ENCODE measurements at regions not wholly inside any gene's neighbourhood (a gene's known extent, or its start where the extent isn't known, plus 50 kb on each side); places are given as distances from the start of the nearest gene placed in this dataset.
"Not testable (repeated sequence)": the region's sequence is repeated elsewhere in the genome, so short reads cannot be mapped to it uniquely, and the experiment has no call there.

DNA sequence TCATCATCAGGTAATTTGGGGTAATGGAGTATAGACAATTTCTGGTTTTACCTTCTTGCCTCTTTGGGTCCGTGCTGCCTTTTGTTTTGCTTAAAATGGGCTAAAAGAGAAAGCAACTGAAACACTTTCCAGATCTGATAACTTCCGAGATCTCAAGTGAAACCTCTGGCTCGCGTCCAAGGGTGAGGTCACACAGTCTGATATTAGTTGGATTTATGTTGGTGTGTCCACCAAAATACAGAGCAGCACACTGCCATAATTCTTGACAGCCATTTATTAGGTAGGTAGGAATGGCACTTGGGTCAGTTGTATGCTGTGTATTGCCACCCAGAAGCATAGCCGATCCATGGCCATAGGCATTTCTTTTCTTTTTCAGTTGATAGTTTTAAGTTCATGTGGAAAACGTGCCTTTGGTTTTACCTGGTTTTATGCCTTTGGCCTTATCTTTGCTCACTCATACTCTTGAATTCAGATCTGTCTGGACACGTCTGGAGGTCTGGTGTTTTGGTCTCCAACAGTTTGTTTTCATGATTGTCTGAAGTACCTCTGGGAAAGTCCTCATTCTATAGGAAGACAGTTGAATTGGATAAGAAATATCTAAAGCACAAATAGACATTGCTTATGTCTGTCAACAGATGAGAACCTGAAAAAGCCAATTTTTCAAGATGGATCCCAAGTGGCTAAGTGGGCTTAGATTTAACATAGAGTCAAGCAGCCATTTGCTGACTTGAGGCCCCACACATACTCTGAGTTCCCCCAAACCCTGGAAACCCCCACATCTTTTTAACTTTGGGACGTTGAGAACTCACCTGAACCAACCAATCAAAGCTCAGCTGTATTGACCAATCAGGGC lies 320.8 kb downstream of the SOX4 start:
- peak; percentile 54 for DNase-seq

DNA sequence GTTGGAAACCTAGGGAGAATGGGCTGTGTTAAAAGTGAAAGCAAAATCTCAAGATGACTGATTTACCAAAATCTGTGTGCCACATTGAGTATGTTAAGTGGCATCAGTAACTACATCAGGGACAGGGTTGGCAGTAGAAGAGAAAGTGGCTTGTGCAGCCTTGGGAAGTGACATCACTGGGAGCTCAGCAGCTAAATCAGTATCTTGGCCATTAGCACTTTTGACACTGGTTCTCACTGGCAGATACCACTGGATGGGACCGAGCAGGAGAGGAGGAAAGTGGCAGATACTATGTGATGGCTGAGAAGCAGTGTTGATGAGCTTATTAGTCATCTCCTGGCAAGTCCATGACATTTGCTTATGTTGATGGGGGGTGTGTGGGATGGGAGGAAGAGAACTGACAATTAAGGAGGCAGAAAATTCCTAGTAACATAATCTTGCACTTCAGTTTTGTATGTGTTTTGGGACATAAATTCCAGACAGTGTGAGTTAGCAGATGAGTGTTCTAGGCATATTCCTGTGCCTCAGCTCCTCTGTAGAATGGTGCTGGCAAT lies 322.2 kb downstream of the SOX4 start:
- no peak for DNase-seq

DNA sequence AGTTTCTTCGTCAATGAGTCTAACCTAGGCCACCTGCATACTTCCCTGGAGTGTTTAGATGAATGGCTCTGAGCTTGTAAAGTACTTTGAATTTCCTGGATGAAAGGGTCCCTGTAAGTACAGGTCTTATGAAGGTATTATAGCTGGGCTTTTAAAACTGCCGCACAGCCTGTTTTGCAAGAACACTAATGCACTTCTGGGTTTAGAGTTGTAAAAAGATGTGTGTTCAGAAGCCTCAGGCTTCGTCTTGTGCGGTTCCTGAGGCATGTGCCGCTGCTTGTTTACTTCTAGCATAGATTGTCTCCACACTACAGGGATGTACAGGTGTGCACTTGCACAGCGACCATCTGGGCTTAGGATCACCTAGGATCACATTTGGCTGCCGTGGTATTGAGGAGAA lies 324.5 kb downstream of the SOX4 start:
- DNase-seq = no peak

DNA sequence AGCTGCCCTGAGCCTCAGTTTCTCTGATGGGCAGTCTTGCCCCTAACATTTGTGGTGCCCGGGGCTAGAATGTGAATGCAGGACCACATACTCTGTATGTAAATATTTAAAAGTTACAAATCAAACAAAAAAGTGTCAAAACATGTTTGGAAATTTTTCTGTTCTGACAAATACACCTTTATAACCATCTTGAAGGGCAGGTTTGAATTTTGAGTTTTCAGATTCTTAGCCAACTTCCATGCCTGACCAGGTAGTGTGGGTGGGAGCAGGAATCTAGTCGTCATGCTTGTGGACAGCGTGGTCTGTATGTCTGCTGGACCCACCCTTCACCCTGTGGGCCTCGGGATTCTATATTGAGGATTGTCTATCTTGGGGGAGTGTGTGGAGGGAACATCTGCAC lies 325.1 kb downstream of the SOX4 start:
- no peak for DNase-seq

- no peak for DNase-seq
Measured at GRCh38 chr6:21922086-21922485, 328.5 kb downstream of the SOX4 start.

DNA sequence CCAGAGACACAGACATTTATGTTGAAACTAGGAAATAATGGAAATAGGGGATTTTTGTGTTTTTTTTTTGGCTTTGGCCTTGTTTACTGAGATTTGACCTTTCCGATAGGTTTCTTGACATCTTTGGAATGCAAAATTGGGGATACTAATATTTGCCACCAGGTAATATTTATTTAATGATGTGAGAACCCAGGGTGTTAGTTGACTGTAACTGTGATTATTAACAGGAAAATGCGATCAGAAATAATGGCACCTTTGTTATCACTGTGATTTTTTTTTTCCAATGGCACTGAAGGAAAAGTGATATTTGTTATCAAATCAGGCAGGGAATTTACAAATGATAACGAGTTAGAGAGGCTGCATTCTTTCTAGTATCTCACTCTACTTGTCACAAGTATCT lies 330.5 kb downstream of the SOX4 start:
- no peak for DNase-seq

- DNase-seq = no peak
Measured at GRCh38 chr6:21928827-21929226, 335.3 kb downstream of the SOX4 start.

GRCh38 chr6:21931641-21932335 lies 338.2 kb downstream of the SOX4 start:
- no peak for DNase-seq

- no peak for DNase-seq
Measured at GRCh38 chr6:21933351-21933750, 339.8 kb downstream of the SOX4 start.

- DNase-seq = no peak
Measured at GRCh38 chr6:21935142-21935541, 341.6 kb downstream of the SOX4 start.

GRCh38 chr6:21935561-21936028 lies 342.0 kb downstream of the SOX4 start:
- DNase-seq = no peak

- no peak for DNase-seq
Measured at GRCh38 chr6:21937466-21937865, 343.9 kb downstream of the SOX4 start.

DNA sequence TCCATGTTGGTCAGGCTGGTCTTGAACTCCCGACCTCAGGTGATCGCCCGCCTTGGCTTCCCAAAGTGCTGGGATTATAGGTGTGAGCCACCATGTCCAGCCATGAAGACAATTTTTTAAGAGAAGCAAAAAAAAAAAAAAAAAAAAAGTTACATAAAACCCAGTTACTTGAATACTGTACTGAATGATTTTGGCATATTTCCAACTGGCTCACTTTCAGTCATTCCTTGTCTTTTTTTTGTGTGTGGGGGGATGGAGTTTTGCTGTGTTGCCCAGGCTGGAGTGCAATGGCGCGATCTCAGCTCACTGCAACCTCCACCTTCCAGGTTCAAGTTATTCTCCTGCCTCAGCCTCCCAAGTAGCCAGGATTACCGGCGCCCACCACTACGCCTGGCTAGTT lies 345.5 kb downstream of the SOX4 start:
- DNase-seq = not testable (repeated sequence)

- no peak for DNase-seq
Measured at GRCh38 chr6:21941926-21942325, 348.4 kb downstream of the SOX4 start.

DNA sequence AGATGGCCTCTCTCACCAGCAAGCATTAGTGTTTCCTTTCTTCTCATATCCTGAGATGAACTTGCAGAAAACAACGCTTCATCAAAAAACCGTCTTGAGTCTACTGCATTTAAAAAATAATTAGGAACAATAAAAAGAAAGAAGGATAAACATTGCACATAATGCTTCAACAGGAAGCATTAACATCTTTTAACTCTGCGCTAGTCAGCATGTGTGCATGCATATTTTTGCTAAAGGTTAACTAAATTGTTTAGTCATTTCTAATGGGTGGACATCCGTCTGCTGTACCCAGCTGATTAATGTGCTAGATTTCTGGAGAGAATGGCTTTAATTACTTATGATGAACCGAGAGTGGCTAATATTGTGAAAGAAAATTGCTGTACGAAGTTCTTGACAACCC lies 349.3 kb downstream of the SOX4 start:
- no peak for DNase-seq

- no peak for DNase-seq
Measured at GRCh38 chr6:21946298-21946783, 350.5 kb downstream of the PRL start.

DNA sequence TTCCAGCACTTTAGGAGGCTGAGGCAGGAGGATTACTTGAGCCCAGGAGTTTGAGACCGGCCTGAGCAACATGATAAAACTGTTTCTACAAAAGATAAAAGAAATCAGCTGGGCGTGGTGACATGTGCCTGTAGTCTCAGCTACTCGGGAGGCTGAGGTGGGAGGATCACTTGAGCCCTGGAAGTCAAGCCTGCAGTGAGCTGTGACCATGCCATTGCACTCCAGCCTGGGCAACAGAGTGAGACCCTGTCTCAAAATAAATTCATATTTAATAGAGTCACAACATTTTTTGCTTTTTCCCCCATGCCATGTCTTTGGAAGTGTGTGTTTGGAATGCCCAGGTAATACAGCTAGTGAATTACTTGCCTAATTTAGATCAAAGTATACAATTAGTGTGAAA lies 349.6 kb downstream of the PRL start:
- not testable (repeated sequence) for DNase-seq

GRCh38 chr6:21947731-21948386 lies 349.0 kb downstream of the PRL start:
- DNase-seq = no peak

DNA sequence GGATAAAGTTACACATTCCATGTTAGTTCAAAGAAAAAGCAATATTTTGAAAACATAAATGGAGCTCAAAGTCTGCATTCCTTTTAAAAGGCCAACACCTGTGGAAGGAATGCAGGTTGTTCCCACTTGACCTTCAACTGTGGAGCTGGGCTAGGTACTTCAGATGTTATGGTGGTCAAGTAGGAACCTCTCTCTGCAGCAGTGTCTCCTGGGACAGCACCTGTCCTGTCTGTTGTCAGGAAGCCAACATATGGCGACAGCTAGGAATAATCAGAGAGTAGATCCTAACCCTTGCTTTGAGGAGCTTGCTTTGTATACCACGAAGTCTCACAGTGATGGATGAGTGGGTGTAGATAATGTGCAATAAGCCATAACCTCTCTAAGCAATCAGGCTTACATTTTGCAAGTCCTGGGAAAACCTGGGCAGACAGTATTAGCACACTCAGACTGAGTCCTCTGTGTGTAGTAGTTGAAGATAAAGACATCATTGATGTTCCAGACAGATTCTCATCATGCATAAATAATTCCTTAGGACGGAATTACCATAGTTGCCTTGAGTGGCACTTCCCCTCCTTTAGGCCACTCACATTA lies 347.5 kb downstream of the PRL start:
- no peak for DNase-seq

GRCh38 chr6:21952367-21952766 lies 344.5 kb downstream of the PRL start:
- DNase-seq = no peak

GRCh38 chr6:21953831-21954801 lies 342.7 kb downstream of the PRL start:
- no peak for DNase-seq
